Kidney epithelial cell (primary cell): ENCODE measurements at regions not wholly inside any gene's neighbourhood (a gene's known extent, or its start where the extent isn't known, plus 50 kb on each side); places are given as distances from the start of the nearest gene placed in this dataset.

Experiments used
- DNase-seq: peaks from one replicate; pipeline ENCODE4 v3.0.0-alpha.2; 2010; ENCODE audit warnings: low read depth
- H3K27me3 ChIP-seq: 2 replicates; pipeline ENCODE4 v1.6.0; 2011; ENCODE audit warnings: low read length; ENCODE audit not compliant: control insufficient read depth, insufficient read depth
- H3K36me3 ChIP-seq: 2 replicates; pipeline ENCODE4 v1.5.1; 2011; ENCODE audit warnings: low read length; ENCODE audit not compliant: control insufficient read depth, insufficient read depth
- H3K4me3 ChIP-seq: 2 replicates; pipeline ENCODE4 v1.5.1; 2011; ENCODE audit warnings: low read depth, mild to moderate bottlenecking, control low read depth, low read length
- TF ChIP-seq, protein P1 (sequence below): IDR thresholded peaks from 2 replicates; pipeline ENCODE4 v1.5.1; 2011; ENCODE audit warnings: mild to moderate bottlenecking, moderate library complexity, low read length, control low read depth, inconsistent platforms; ENCODE audit not compliant: insufficient read depth, poor library complexity, severe bottlenecking

DNA sequence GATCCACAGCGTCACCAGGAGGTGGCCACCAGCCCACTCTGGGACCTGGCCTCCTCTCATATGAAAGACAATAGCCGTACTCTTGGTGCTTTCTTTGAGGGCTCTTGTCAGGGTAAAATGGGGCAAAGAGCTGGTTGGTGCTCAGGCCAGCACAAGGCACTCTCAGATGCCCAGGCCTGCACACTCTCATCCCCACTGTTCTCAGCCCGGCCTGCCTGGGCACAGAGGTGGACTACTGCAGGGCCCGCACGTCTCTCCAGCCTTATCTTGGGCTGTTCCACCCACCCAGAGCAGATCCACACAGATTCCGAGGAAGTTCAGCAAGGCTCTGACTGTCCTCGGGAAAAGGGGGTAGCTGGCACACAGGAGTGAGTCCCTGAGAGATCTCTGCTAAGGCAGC, 122.8 kb upstream of the PRR20G start:
- TF ChIP-seq, protein P1, sequence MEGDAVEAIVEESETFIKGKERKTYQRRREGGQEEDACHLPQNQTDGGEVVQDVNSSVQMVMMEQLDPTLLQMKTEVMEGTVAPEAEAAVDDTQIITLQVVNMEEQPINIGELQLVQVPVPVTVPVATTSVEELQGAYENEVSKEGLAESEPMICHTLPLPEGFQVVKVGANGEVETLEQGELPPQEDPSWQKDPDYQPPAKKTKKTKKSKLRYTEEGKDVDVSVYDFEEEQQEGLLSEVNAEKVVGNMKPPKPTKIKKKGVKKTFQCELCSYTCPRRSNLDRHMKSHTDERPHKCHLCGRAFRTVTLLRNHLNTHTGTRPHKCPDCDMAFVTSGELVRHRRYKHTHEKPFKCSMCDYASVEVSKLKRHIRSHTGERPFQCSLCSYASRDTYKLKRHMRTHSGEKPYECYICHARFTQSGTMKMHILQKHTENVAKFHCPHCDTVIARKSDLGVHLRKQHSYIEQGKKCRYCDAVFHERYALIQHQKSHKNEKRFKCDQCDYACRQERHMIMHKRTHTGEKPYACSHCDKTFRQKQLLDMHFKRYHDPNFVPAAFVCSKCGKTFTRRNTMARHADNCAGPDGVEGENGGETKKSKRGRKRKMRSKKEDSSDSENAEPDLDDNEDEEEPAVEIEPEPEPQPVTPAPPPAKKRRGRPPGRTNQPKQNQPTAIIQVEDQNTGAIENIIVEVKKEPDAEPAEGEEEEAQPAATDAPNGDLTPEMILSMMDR = no peak
- Histone ChIP-seq H3K36me3 (no peaks in the 10 kb centered on the region), H3K4me3 (no peak overlapping the region), H3K27me3 (peaks cover 16% of the 10 kb centered on the region)
- DNase-seq = no peak

DNA sequence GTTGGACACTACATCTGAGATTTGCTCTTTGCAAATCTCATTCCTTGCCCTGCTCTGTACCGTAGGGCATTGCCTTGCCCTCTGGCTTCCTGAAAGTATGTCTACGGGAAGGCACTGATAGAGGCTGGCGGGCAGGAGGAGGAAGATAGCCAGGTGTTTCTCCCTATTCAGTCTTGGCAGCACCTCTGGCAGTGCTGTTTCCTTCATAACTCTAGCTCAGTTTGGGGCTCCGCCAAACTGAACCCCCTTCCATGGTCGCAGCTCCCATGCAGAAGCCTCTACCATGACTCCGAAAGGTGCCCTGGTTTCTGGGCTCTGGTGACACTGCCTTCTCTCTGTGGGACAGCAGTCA, 122.3 kb upstream of the PRR20G start:
- H3K4me3 ChIP-seq = no peak overlapping the region
- no peak for DNase-seq
- TF ChIP-seq, protein P1 = no peak
- no peaks in the 10 kb centered on the region for H3K36me3 ChIP-seq
- peaks cover 17% of the 10 kb centered on the region for H3K27me3 ChIP-seq

DNA sequence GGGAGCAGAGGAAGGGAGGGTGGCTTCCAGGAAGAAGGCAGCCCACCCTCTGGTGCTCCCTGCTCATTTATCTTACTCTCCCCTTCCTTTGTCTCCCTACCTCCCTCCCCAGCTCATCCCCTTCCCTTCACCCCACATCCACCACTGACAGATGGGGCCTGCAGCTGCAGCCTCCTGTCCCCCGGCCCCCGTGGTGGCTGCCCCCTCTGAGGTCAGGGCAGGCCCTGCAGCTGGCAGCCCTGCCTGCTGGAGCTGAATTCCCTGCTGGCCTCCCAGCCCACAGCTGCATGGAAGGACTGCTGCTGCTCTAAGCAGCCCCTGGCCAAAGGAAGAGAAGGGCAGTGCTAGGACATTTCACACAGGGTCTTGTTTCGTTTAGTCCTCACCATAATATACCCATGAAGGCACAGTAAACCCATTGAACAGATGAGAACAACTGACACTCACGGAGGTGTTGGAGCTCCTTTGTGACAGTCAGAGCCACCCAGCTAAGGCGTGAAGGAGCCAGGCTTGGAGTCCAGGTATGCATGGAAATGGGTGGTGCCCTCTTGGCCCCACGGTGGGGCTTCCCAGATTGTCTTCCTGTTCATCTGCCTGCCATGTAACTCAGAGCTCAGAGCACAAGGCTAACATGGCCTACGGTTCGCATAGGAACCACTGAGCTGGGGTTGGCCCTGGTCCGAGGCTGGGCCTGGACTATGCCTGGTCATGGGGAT, 121.7 kb upstream of the PRR20G start:
- no peak for DNase-seq
- Histone ChIP-seq H3K27me3 (peaks cover 19% of the 10 kb centered on the region), H3K4me3 (no peak overlapping the region), H3K36me3 (no peaks in the 10 kb centered on the region)
- TF ChIP-seq, protein P1 = no peak

DNA sequence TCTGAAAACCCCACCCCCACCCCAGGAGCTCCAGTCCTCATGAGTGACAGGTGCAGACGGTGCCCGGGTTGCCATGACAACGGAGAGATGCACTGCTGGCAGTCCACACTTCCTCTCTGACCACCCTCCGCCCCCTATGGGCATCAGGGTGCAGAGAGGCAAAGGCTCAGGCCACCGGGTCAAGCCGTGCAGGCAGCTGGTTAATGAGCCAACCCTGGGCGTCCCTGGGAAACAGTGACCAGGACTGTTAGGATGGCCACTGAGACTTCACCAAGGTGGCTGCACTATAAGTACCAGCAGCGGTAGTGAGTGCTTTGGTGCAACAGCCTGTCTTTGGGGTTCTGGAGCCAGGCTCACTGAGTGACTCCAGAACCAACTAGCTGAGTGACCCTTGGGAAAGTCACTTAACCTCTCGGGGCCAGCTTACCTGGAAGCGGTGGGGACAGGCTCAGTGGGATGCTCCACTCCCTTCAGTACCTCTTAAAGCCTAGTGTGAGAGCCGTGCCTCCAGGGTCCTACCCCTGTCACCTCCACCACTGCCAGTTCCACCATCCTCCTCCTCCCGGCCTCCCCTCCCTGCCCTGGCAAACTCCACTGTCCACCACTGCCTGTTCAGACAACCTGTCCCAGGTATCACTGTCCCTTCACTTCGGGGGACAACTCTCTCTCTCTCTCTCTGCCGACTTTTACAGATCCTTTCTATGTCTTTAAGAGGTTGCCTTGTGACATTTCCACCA, 121.0 kb upstream of the PRR20G start:
- no peak overlapping the region for H3K4me3 ChIP-seq
- no peak for DNase-seq
- H3K27me3 ChIP-seq = peaks cover 19% of the 10 kb centered on the region
- H3K36me3 ChIP-seq = no peaks in the 10 kb centered on the region
- TF ChIP-seq, protein P1 = no peak

DNA sequence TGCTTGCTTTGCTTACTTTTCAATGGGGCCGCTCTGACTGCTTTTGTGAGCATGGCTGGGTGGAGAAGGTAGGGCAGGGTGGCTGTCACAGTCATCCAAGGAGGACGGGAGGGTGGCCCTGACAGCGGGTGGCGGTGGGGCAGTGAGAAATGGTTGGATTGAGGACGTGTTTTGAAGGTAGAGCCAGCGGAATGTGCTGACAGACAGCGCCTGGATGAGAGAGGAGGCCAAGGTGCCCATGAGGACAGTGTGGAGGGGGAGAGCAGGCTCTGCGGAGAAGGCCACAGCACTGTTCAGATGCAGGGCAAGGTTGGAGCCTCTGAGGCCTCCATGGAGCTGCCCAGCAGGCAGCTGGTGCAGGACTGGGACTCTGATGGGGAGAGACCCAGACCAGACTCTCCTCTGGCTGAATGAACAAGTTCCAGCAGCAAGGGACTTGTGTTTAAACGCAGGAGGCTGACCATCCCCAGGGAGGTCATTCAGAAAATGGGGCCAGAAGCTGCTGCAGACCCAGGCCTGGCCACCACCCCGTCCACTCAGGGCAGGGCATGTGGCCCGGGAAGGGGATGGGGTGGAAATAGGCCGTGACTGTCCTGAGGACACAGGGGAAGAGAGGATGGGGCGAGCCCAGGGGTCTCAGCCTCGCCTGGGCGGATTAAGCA, 120.3 kb upstream of the PRR20G start:
- H3K4me3 ChIP-seq = no peak overlapping the region
- no peaks in the 10 kb centered on the region for H3K36me3 ChIP-seq
- peaks cover 16% of the 10 kb centered on the region for H3K27me3 ChIP-seq
- TF ChIP-seq, protein P1 = no peak
- DNase-seq = no peak
